ENCODE measurements at regions not wholly inside any gene's neighbourhood (a gene's known extent, or its start where the extent isn't known, plus 50 kb on each side); places are given as distances from the start of the nearest gene placed in this dataset.

GRCh38 chr3:152684279-152684678, 150.7 kb upstream of the P2RY1 start:
- no peak for TF ChIP-seq ZNF8 (CRISPR knock-in tag; IDR thresholded peaks at IDR 0.05)
- TF ChIP-seq RARB (CRISPR knock-in tag; IDR thresholded peaks at IDR 0.05), result no peak
- no peak for TF ChIP-seq ARNTL (CRISPR knock-in tag; IDR thresholded peaks at IDR 0.05; ENCODE audit: borderline replicate concordance, low read depth)
- TF ChIP-seq CSRNP3 (CRISPR knock-in tag; IDR thresholded peaks at IDR 0.05), result no peak
- TF ChIP-seq CREB5 (CRISPR knock-in tag; IDR thresholded peaks at IDR 0.05; ENCODE audit: low read depth), result no peak
- no peak for TF ChIP-seq POU6F1 (CRISPR knock-in tag; IDR thresholded peaks at IDR 0.05; ENCODE audit: borderline replicate concordance, low read depth)

Measured in SK-N-SH treated with all-trans-retinoic acid at 6 μM for 48 hours (cell line).